ENCODE measurements at regions not wholly inside any gene's neighbourhood (a gene's known extent, or its start where the extent isn't known, plus 50 kb on each side); places are given as distances from the start of the nearest gene placed in this dataset.

GRCh38 chr11:112518371-112518770, 257.7 kb upstream of the PLET1 start:
- H3K27me3 ChIP-seq (ENCODE audit: insufficient read depth, low read length) = no peaks in the 10 kb centered on the region
- H3K9ac ChIP-seq (ENCODE audit: low read depth, low read length) = no peak overlapping the region
- no peaks in the 10 kb centered on the region for H3K9me3 ChIP-seq (ENCODE audit: insufficient read depth, low read depth, low read length)
- H3K4me3 ChIP-seq (ENCODE audit: low read length) = no peak overlapping the region
- H3K27ac ChIP-seq (ENCODE audit: low read length) = no peak overlapping the region
- no peaks in the 10 kb centered on the region for H3K36me3 ChIP-seq (ENCODE audit: insufficient read depth, low read depth, low read length)
- no peaks in the 10 kb centered on the region for H3K4me1 ChIP-seq (ENCODE audit: insufficient read depth, low read length)

GRCh38 chr11:112519751-112520150, 259.1 kb upstream of the PLET1 start:
- Histone ChIP-seq H3K4me1 (ENCODE audit: insufficient read depth, low read length) (no peaks in the 10 kb centered on the region), H3K9ac (ENCODE audit: low read depth, low read length) (no peak overlapping the region), H3K36me3 (ENCODE audit: insufficient read depth, low read depth, low read length) (no peaks in the 10 kb centered on the region), H3K27ac (ENCODE audit: low read length) (no peak overlapping the region), H3K27me3 (ENCODE audit: insufficient read depth, low read length) (no peaks in the 10 kb centered on the region), H3K9me3 (ENCODE audit: insufficient read depth, low read depth, low read length) (no peaks in the 10 kb centered on the region), H3K4me3 (ENCODE audit: low read length) (no peak overlapping the region)

- Histone ChIP-seq H3K9me3 (ENCODE audit: insufficient read depth, low read depth, low read length) (no peaks in the 10 kb centered on the region), H3K4me3 (ENCODE audit: low read length) (no peak overlapping the region), H3K27me3 (ENCODE audit: insufficient read depth, low read length) (no peaks in the 10 kb centered on the region), H3K4me1 (ENCODE audit: insufficient read depth, low read length) (no peaks in the 10 kb centered on the region), H3K9ac (ENCODE audit: low read depth, low read length) (no peak overlapping the region), H3K36me3 (ENCODE audit: insufficient read depth, low read depth, low read length) (no peaks in the 10 kb centered on the region), H3K27ac (ENCODE audit: low read length) (no peak overlapping the region)
Observed at GRCh38 chr11:112520354-112520753, 259.7 kb upstream of the PLET1 start.

GRCh38 chr11:112522536-112522935, 261.9 kb upstream of the PLET1 start:
- Histone ChIP-seq H3K4me1 (ENCODE audit: insufficient read depth, low read length) (no peaks in the 10 kb centered on the region), H3K36me3 (ENCODE audit: insufficient read depth, low read depth, low read length) (no peaks in the 10 kb centered on the region), H3K4me3 (ENCODE audit: low read length) (no peak overlapping the region), H3K9me3 (ENCODE audit: insufficient read depth, low read depth, low read length) (no peaks in the 10 kb centered on the region), H3K9ac (ENCODE audit: low read depth, low read length) (no peak overlapping the region), H3K27me3 (ENCODE audit: insufficient read depth, low read length) (no peaks in the 10 kb centered on the region), H3K27ac (ENCODE audit: low read length) (no peak overlapping the region)

GRCh38 chr11:112523031-112523430, 262.4 kb upstream of the PLET1 start:
- H3K9ac ChIP-seq (ENCODE audit: low read depth, low read length) = no peak overlapping the region
- H3K4me1 ChIP-seq (ENCODE audit: insufficient read depth, low read length) = no peaks in the 10 kb centered on the region
- no peaks in the 10 kb centered on the region for H3K9me3 ChIP-seq (ENCODE audit: insufficient read depth, low read depth, low read length)
- H3K27me3 ChIP-seq (ENCODE audit: insufficient read depth, low read length) = no peaks in the 10 kb centered on the region
- H3K36me3 ChIP-seq (ENCODE audit: insufficient read depth, low read depth, low read length) = no peaks in the 10 kb centered on the region
- H3K4me3 ChIP-seq (ENCODE audit: low read length) = no peak overlapping the region
- no peak overlapping the region for H3K27ac ChIP-seq (ENCODE audit: low read length)

GRCh38 chr11:112523477-112523876, 262.8 kb upstream of the PLET1 start:
- Histone ChIP-seq H3K4me3 (ENCODE audit: low read length) (no peak overlapping the region), H3K9me3 (ENCODE audit: insufficient read depth, low read depth, low read length) (no peaks in the 10 kb centered on the region), H3K9ac (ENCODE audit: low read depth, low read length) (no peak overlapping the region), H3K27ac (ENCODE audit: low read length) (no peak overlapping the region), H3K4me1 (ENCODE audit: insufficient read depth, low read length) (no peaks in the 10 kb centered on the region), H3K27me3 (ENCODE audit: insufficient read depth, low read length) (no peaks in the 10 kb centered on the region), H3K36me3 (ENCODE audit: insufficient read depth, low read depth, low read length) (no peaks in the 10 kb centered on the region)

- Histone ChIP-seq H3K9me3 (ENCODE audit: insufficient read depth, low read depth, low read length) (no peaks in the 10 kb centered on the region), H3K36me3 (ENCODE audit: insufficient read depth, low read depth, low read length) (no peaks in the 10 kb centered on the region), H3K4me3 (ENCODE audit: low read length) (no peak overlapping the region), H3K4me1 (ENCODE audit: insufficient read depth, low read length) (no peaks in the 10 kb centered on the region), H3K27ac (ENCODE audit: low read length) (no peak overlapping the region), H3K9ac (ENCODE audit: low read depth, low read length) (no peak overlapping the region), H3K27me3 (ENCODE audit: insufficient read depth, low read length) (no peaks in the 10 kb centered on the region)
Observed at GRCh38 chr11:112523951-112524350, 263.3 kb upstream of the PLET1 start.

GRCh38 chr11:112524798-112525197, 264.1 kb upstream of the PLET1 start:
- Histone ChIP-seq H3K9me3 (ENCODE audit: insufficient read depth, low read depth, low read length) (no peaks in the 10 kb centered on the region), H3K9ac (ENCODE audit: low read depth, low read length) (no peak overlapping the region), H3K4me3 (ENCODE audit: low read length) (no peak overlapping the region), H3K4me1 (ENCODE audit: insufficient read depth, low read length) (no peaks in the 10 kb centered on the region), H3K27ac (ENCODE audit: low read length) (no peak overlapping the region), H3K27me3 (ENCODE audit: insufficient read depth, low read length) (no peaks in the 10 kb centered on the region), H3K36me3 (ENCODE audit: insufficient read depth, low read depth, low read length) (no peaks in the 10 kb centered on the region)

- H3K27me3 ChIP-seq (ENCODE audit: insufficient read depth, low read length) = no peaks in the 10 kb centered on the region
- H3K4me3 ChIP-seq (ENCODE audit: low read length) = no peak overlapping the region
- no peaks in the 10 kb centered on the region for H3K9me3 ChIP-seq (ENCODE audit: insufficient read depth, low read depth, low read length)
- H3K27ac ChIP-seq (ENCODE audit: low read length) = no peak overlapping the region
- no peak overlapping the region for H3K9ac ChIP-seq (ENCODE audit: low read depth, low read length)
- H3K36me3 ChIP-seq (ENCODE audit: insufficient read depth, low read depth, low read length) = no peaks in the 10 kb centered on the region
- H3K4me1 ChIP-seq (ENCODE audit: insufficient read depth, low read length) = no peaks in the 10 kb centered on the region
Observed at GRCh38 chr11:112525270-112525669, 264.6 kb upstream of the PLET1 start.

- Histone ChIP-seq H3K9ac (ENCODE audit: low read depth, low read length) (no peak overlapping the region), H3K27ac (ENCODE audit: low read length) (no peak overlapping the region), H3K4me3 (ENCODE audit: low read length) (no peak overlapping the region), H3K27me3 (ENCODE audit: insufficient read depth, low read length) (no peaks in the 10 kb centered on the region), H3K9me3 (ENCODE audit: insufficient read depth, low read depth, low read length) (no peaks in the 10 kb centered on the region), H3K36me3 (ENCODE audit: insufficient read depth, low read depth, low read length) (no peaks in the 10 kb centered on the region), H3K4me1 (ENCODE audit: insufficient read depth, low read length) (no peaks in the 10 kb centered on the region)
Observed at GRCh38 chr11:112525844-112526590, 265.4 kb upstream of the PLET1 start.

- no peaks in the 10 kb centered on the region for H3K4me1 ChIP-seq (ENCODE audit: insufficient read depth, low read length)
- no peak overlapping the region for H3K9ac ChIP-seq (ENCODE audit: low read depth, low read length)
- no peak overlapping the region for H3K27ac ChIP-seq (ENCODE audit: low read length)
- no peak overlapping the region for H3K4me3 ChIP-seq (ENCODE audit: low read length)
- H3K9me3 ChIP-seq (ENCODE audit: insufficient read depth, low read depth, low read length) = no peaks in the 10 kb centered on the region
- no peaks in the 10 kb centered on the region for H3K27me3 ChIP-seq (ENCODE audit: insufficient read depth, low read length)
- H3K36me3 ChIP-seq (ENCODE audit: insufficient read depth, low read depth, low read length) = no peaks in the 10 kb centered on the region
Observed at GRCh38 chr11:112526699-112527416, 266.2 kb upstream of the PLET1 start.

- Histone ChIP-seq H3K4me1 (ENCODE audit: insufficient read depth, low read length) (no peaks in the 10 kb centered on the region), H3K4me3 (ENCODE audit: low read length) (no peak overlapping the region), H3K9me3 (ENCODE audit: insufficient read depth, low read depth, low read length) (no peaks in the 10 kb centered on the region), H3K9ac (ENCODE audit: low read depth, low read length) (no peak overlapping the region), H3K27ac (ENCODE audit: low read length) (no peak overlapping the region), H3K27me3 (ENCODE audit: insufficient read depth, low read length) (no peaks in the 10 kb centered on the region), H3K36me3 (ENCODE audit: insufficient read depth, low read depth, low read length) (no peaks in the 10 kb centered on the region)
Observed at GRCh38 chr11:112529071-112529470, 268.4 kb upstream of the PLET1 start.

Measured in iPS-20b (cell line).